HepG2 (cell line): ENCODE measurements at regions not wholly inside any gene's neighbourhood (a gene's known extent, or its start where the extent isn't known, plus 50 kb on each side); places are given as distances from the start of the nearest gene placed in this dataset.

ENCODE experiments used
- ATAC-seq: fragments of 200-7000 bp; cut with Tn5 transposase; 3 replicates; pipeline ENCODE4 v1.9.1; 2020; ENCODE audit warnings: mild to moderate bottlenecking, moderate library complexity
- BruUV-seq: library from RNA; stranded (reverse); fragments of 400-500 nt; replicated peaks from 2 replicates; lab custom pipeline; 2021; lab: Mats Ljungman, UMichigan
- CTCF ChIA-PET: fragments of 300-600 bp; formaldehyde crosslinking; extraction: SDS; loops from one replicate; lab custom pipeline; 2021; ENCODE audit warnings: low total read pairs, inconsistent platforms, low intra/inter-chr PET ratio; lab: Yijun Ruan, JAX
- POLR2A ChIA-PET: fragments of 350-600 bp; sonication (Branson Sonifier 250); formaldehyde crosslinking; loops from one replicate; lab custom pipeline; 2020; ENCODE audit warnings: antibody characterized with exemption, inconsistent platforms; lab: Yijun Ruan, JAX
- DNase-seq: peaks from one replicate; pipeline ENCODE4 v3.0.0-alpha.2; 2015; ENCODE audit warnings: low spot score
- FAIRE-seq: peaks from 3 replicates; lab custom pipeline; 2011; peaks lifted over from hg19 to GRCh38; lab: Jason Lieb, UNC
- H2AFZ ChIP-seq: one replicate; pipeline ENCODE4 v1.6.1; 2011; ENCODE audit warnings: low read length, inconsistent platforms
- H3K27ac ChIP-seq: fragments of 300-600 bp; 3 replicates; pipeline ENCODE4 v1.8.0; 2011; ENCODE audit warnings: mixed run types, mild to moderate bottlenecking, mixed read lengths, low read length, inconsistent platforms; ENCODE audit not compliant: insufficient read depth; ENCODE audit errors: extremely low read length
- H3K27me3 ChIP-seq, 2 experiments: fragments of 200-600 bp in 1 of 2; 2 replicates in 1 of 2; 3 replicates in 1 of 2; pipeline versions ENCODE4 v1.6.0 to v1.8.0; 2011; ENCODE audit warnings: low read length in 2 of 2, mild to moderate bottlenecking in 2 of 2, moderate library complexity in 2 of 2, inconsistent platforms in 1 of 2; ENCODE audit not compliant: insufficient read depth in 2 of 2, control insufficient read depth in 1 of 2
- H3K36me3 ChIP-seq, 2 experiments: fragments of 200-600 bp in 1 of 2; replicated peaks in 1 of 2; 2 replicates in 1 of 2; 3 replicates in 1 of 2; pipeline versions ENCODE4 v1.5.1 to v1.8.0; 2011; ENCODE audit warnings: low read length in 2 of 2, inconsistent platforms in 1 of 2; ENCODE audit not compliant: insufficient read depth in 2 of 2, control insufficient read depth in 1 of 2
- H3K4me1 ChIP-seq: 2 replicates; pipeline ENCODE4 v1.5.1; 2012; ENCODE audit warnings: low read length, inconsistent platforms; ENCODE audit not compliant: insufficient read depth
- H3K4me2 ChIP-seq: 2 replicates; pipeline ENCODE4 v1.6.0; 2011; ENCODE audit warnings: low read depth, low read length, inconsistent platforms
- H3K4me3 ChIP-seq, 3 experiments: fragments of 200-600 bp in 1 of 3; sonication (generic), shearing (Covaris generic) in 1 of 3; replicated peaks in 1 of 3; 2 replicates each; pipeline ENCODE4 v1.5.1; 2011 to 2016; ENCODE audit warnings: low read length in 3 of 3, inconsistent platforms in 2 of 3, low read depth in 2 of 3, mild to moderate bottlenecking in 2 of 3, control low read depth in 1 of 3, mixed read lengths in 1 of 3; ENCODE audit not compliant: insufficient read depth in 1 of 3
- H3K79me2 ChIP-seq: one replicate; pipeline ENCODE4 v1.6.1; 2011; ENCODE audit warnings: low read length, inconsistent platforms; ENCODE audit not compliant: insufficient read depth
- H3K9ac ChIP-seq: 2 replicates; pipeline ENCODE4 v1.6.0; 2011; ENCODE audit warnings: mild to moderate bottlenecking, low read depth, low read length, inconsistent platforms; ENCODE audit not compliant: insufficient read depth
- H3K9me3 ChIP-seq: 2 replicates; pipeline ENCODE4 v1.5.1; 2012; ENCODE audit warnings: mild to moderate bottlenecking, low read length
- H4K20me1 ChIP-seq: 2 replicates; pipeline ENCODE4 v1.6.0; 2011; ENCODE audit warnings: inconsistent platforms, mild to moderate bottlenecking, low read length, moderate library complexity; ENCODE audit not compliant: insufficient read depth
- ARID2 ChIP-seq: sonication (generic); formaldehyde crosslinking; IDR thresholded peaks from 2 replicates; pipeline ENCODE4 v1.8.1; 2022; ENCODE audit warnings: mild to moderate bottlenecking, missing genetic modification reagents, borderline replicate concordance
- ETV5 ChIP-seq: IDR thresholded peaks from 2 replicates; pipeline ENCODE4 v1.6.1; 2018; ENCODE audit warnings: missing biosample characterization, missing genetic modification reagents, inconsistent platforms, borderline replicate concordance
- NR3C1 ChIP-seq: sonication (generic); formaldehyde crosslinking; IDR thresholded peaks from 2 replicates; pipeline ENCODE4 v1.4.0; 2020; ENCODE audit warnings: missing genetic modification reagents
- SRF ChIP-seq: IDR thresholded peaks from 2 replicates; pipeline ENCODE4 v1.6.1; 2011; ENCODE audit warnings: mild to moderate bottlenecking, low read depth, low read length, moderate library complexity
- TEAD3 ChIP-seq: optimal IDR thresholded peaks from 2 replicates; pipeline ENCODE3; 2016; ENCODE audit warnings: borderline replicate concordance
- ZBTB21 ChIP-seq: sonication (generic); formaldehyde crosslinking; IDR thresholded peaks from 2 replicates; pipeline ENCODE4 v1.4.0; 2020; ENCODE audit warnings: missing genetic modification reagents
- ZBTB49 ChIP-seq: sonication (generic); formaldehyde crosslinking; IDR thresholded peaks from 2 replicates; pipeline ENCODE4 v1.4.0; 2020; ENCODE audit warnings: missing genetic modification reagents, borderline replicate concordance
- ZNF318 ChIP-seq: sonication (generic); formaldehyde crosslinking; IDR thresholded peaks from 2 replicates; pipeline ENCODE4 v1.4.0; 2020; ENCODE audit warnings: mild to moderate bottlenecking, missing genetic modification reagents
- ZNF33B ChIP-seq: sonication (generic); formaldehyde crosslinking; IDR thresholded peaks from 2 replicates; pipeline ENCODE4 v1.5.1; 2020; ENCODE audit warnings: mild to moderate bottlenecking, missing genetic modification reagents
- ZNF567 ChIP-seq: sonication (generic); formaldehyde crosslinking; IDR thresholded peaks from 2 replicates; pipeline ENCODE4 v1.8.1; 2023; ENCODE audit warnings: mild to moderate bottlenecking, missing genetic modification reagents, borderline replicate concordance
- ZNF766 ChIP-seq: sonication (generic); formaldehyde crosslinking; IDR thresholded peaks from 2 replicates; pipeline ENCODE4 v1.5.0; 2020; ENCODE audit warnings: missing genetic modification reagents, borderline replicate concordance
- WGBS: methylation state at CpG from one replicate; pipeline ENCODE4 v1.1.6; 2017; ENCODE audit warnings: low lambda C conversion rate; 5-methylcytosine and 5-hydroxymethylcytosine counted together
- in situ Hi-C: cut with HindIII; loops from 2 replicates; pipeline ENCODE4 v1.10.0; 2017; ENCODE audit warnings: low pct_unique_long_range_greater_than_20kb; ENCODE audit not compliant: extremely low pct_ligation_motif_present
- intact Hi-C: fragments of 100-400 bp; cut with micrococcal nuclease; formaldehyde crosslinking; loops from one replicate; pipeline ENCODE4 v1.10.0; 2022; ENCODE audit not compliant: unreplicated experiment
- TF ChIP-seq, protein P1 (sequence below): sonication (generic); formaldehyde crosslinking; IDR thresholded peaks from 2 replicates; pipeline ENCODE4 v1.4.0; 2020; ENCODE audit warnings: missing genetic modification reagents

DNA sequence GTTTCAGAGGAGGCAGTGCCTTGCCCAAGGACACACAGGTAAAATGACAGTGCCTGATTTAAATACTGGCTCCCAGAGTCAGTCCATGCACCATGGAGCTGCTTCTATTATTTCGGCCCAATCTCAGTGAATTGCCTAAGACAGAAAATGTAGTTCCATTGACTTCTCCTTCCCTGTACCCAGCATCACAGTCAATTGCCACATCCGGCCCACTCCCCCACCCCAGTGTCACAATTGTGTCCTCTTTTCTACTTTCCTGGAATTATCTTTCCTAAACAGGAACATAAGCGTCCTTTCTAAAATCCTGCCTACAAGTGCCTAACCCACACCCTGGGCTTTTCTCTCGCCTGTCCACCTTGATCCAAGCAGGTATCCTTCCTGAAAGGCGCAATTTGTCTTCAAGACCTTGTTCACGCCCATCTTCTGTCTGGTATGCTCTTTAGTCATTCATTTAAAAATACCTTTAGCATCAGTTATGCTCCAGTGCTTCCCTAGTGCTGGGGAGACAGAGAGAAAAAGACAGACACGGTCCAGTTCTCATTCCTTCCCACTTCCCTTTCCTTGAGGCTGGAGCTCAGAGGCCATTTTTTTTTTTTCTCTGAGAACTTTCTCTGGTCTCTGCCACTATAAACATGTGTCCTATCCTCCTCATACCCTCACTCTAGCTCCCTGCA, 411.4 kb downstream of the LIG4 start:
- Histone ChIP-seq H3K4me2 (no peak overlapping the region), H3K36me3 (no peaks in the 10 kb centered on the region), H3K27ac (no peak overlapping the region), H3K4me1 (no peaks in the 10 kb centered on the region), H4K20me1 (no peaks in the 10 kb centered on the region), H3K9ac (no peak overlapping the region), H2AFZ (no peak overlapping the region), H3K79me2 (no peaks in the 10 kb centered on the region), H3K4me3 (no peak overlapping the region), H3K9me3 (no peaks in the 10 kb centered on the region), H3K27me3 (no peaks in the 10 kb centered on the region)
- intact Hi-C loops: no loop called here
- BruUV-seq: no TSS peak
- ChIA-PET POLR2A (no interaction called here), CTCF (no interaction called here)
- in situ Hi-C loops: no loop called here
- no peak for ATAC-seq
- WGBS: 8% methylated on average over 7 of the region's 7 CpGs
- no peak for FAIRE-seq
- no peak for DNase-seq
- TF ChIP-seq ZNF33B (CRISPR knock-in tag) (no peak), ZBTB21 (CRISPR knock-in tag) (no peak), ZNF567 (CRISPR knock-in tag) (no peak), ZBTB49 (CRISPR knock-in tag) (no peak), SRF (no peak), ZNF318 (CRISPR knock-in tag) (no peak), ETV5 (CRISPR knock-in tag) (no peak), ZNF766 (CRISPR knock-in tag) (no peak), NR3C1 (no peak), ARID2 (CRISPR knock-in tag) (no peak), TEAD3 (CRISPR knock-in tag) (no peak)
- TF ChIP-seq, protein P1, sequence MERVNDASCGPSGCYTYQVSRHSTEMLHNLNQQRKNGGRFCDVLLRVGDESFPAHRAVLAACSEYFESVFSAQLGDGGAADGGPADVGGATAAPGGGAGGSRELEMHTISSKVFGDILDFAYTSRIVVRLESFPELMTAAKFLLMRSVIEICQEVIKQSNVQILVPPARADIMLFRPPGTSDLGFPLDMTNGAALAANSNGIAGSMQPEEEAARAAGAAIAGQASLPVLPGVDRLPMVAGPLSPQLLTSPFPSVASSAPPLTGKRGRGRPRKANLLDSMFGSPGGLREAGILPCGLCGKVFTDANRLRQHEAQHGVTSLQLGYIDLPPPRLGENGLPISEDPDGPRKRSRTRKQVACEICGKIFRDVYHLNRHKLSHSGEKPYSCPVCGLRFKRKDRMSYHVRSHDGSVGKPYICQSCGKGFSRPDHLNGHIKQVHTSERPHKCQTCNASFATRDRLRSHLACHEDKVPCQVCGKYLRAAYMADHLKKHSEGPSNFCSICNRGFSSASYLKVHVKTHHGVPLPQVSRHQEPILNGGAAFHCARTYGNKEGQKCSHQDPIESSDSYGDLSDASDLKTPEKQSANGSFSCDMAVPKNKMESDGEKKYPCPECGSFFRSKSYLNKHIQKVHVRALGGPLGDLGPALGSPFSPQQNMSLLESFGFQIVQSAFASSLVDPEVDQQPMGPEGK (CRISPR knock-in tag): no peak
